Heart right ventricle (tissue), 16 donors: ENCODE measurements at regions not wholly inside any gene's neighbourhood (a gene's known extent, or its start where the extent isn't known, plus 50 kb on each side); places are given as distances from the start of the nearest gene placed in this dataset.

Experiments used
- ATAC-seq, 8 donors: fragments of 200-7000 bp; cut with Tn5 transposase; one replicate each; pipeline ENCODE4 v1.9.1; 2020; ENCODE audit warnings: mild to moderate bottlenecking in 8 of 8, moderate library complexity in 8 of 8, moderate number of reproducible peaks in 1 of 8
- DNase-seq, 2 donors: peaks; one replicate each; pipeline ENCODE4 v3.0.0-alpha.2; 2020
- H3K27ac ChIP-seq, 10 donors: fragments of 200-600 bp; sonication (generic) in 2 of 10; one replicate each; pipeline versions ENCODE4 v1.5.0 to v1.8.0; 2020 to 2022; ENCODE audit warnings: mild to moderate bottlenecking in 3 of 10
- H3K27me3 ChIP-seq, 7 donors: fragments of 200-600 bp; one replicate each; pipeline ENCODE4 v1.8.0; 2021 to 2022; ENCODE audit warnings: mild to moderate bottlenecking in 2 of 7
- H3K36me3 ChIP-seq, 9 donors: fragments of 200-600 bp; sonication (generic) in 1 of 9; one replicate each; pipeline versions ENCODE4 v1.5.0 to v1.8.0; 2020 to 2022; ENCODE audit warnings: mild to moderate bottlenecking in 2 of 9
- H3K4me1 ChIP-seq, 9 donors: fragments of 200-600 bp; sonication (generic) in 1 of 9; one replicate each; pipeline versions ENCODE4 v1.5.0 to v1.8.0; 2020 to 2022; ENCODE audit warnings: mild to moderate bottlenecking in 4 of 9
- H3K4me3 ChIP-seq, 10 donors: fragments of 200-600 bp; sonication (generic) in 2 of 10; one replicate each; pipeline versions ENCODE4 v1.5.0 to v1.8.0; 2020 to 2022; ENCODE audit warnings: mild to moderate bottlenecking in 7 of 10, moderate library complexity in 2 of 10
- H3K9me3 ChIP-seq, 11 donors: fragments of 200-600 bp in 10 of 11; sonication (generic) in 2 of 11; one replicate each; pipeline versions ENCODE4 v1.5.0 to v1.8.0; 2013 to 2022; ENCODE audit warnings: mild to moderate bottlenecking in 2 of 11, control low read depth in 1 of 11, moderate library complexity in 1 of 11
- CTCF ChIP-seq, 9 donors: fragments of 200-600 bp; sonication (generic) in 2 of 9; IDR thresholded peaks; one replicate each; pipeline versions ENCODE4 v1.5.0 to v1.8.0; 2021 to 2022; ENCODE audit warnings: antibody characterized with exemption in 9 of 9, mild to moderate bottlenecking in 5 of 9, moderate library complexity in 1 of 9
- WGBS, 2 donors: extraction: QIAGEN DNeasy Blood & Tissue Kit; methylation state at CpG; one replicate each; pipeline ENCODE4 v1.1.7; 2013; ENCODE audit warnings: inconsistent platforms in 1 of 2; 5-methylcytosine and 5-hydroxymethylcytosine counted together
- intact Hi-C, 10 donors: fragments of 100-400 bp; cut with DNase I; formaldehyde crosslinking; loops; one replicate each; pipeline versions ENCODE4 v1.11.1 to v1.14.2; 2022
- donor health status: Arrhythmogenic right ventricular cardiomyopathy.
- donor health status: ischemic (EF 13 %, LVEDD 7.1; RV severe dilation, severe dysfunction).
- donor health status: healthy with polysubstance abuse.
- donor health status: DM: no; HTN: yes; CAD: no.
- donor health status: DM: no; HTN: no; CAD: no.
- donor health status: ischemic (EF 25% LVEDD 6.9; RV normal size, moderate dysfunction).
- donor health status: ischemic (EF 25% LVEDD 5.7; RV mildly dilated, moderate dysfunction).
- donor health status: healthy.
- donor health status: DM: yes; HTN: yes; CAD: no.
- donor health status: Ischemic cardiomyopathy.
- donor health status: ischemic (EF 35%, LVEDD 5.7; RV mildly dilated, moderate dysfunction).
- donor health status: nonischemic (EF 11% LVEDD 7.7; RV severe dilation, severe dysfunction).
- donor health status: DM: yes; HTN: yes; CAD: no.
- donor health status: PGD.
- donor health status: ischemic (EF 29% LVEDD 5.4; RV normal size, mild dysfunction).
- donor health status: nonischemic (EF 23%, LVEDD 6.1; RV moderate dilation, normal function).

GRCh38 chr12:125311050-125311449 lies 245.8 kb downstream of the AACS start:
- ATAC-seq (no peak), DNase-seq (no peak)
- H3K9me3 ChIP-seq = peaks cover 0 to 10% (median 0%) of the 10 kb centered on the region in 11 donors
- no peak overlapping the region for H3K4me3 ChIP-seq
- H3K4me1 ChIP-seq = no peaks in the 10 kb centered on the region
- no peak for TF ChIP-seq CTCF (IDR thresholded peaks at IDR 0.05)
- 78 to 85% methylated on average over 7 of the region's 7 CpGs for WGBS, 2 donors
- H3K27me3 ChIP-seq = peaks cover 0 to 32% (median 18%) of the 10 kb centered on the region in 7 donors
- H3K27ac ChIP-seq = no peak overlapping the region
- intact Hi-C loops = no loop called here
- no peaks in the 10 kb centered on the region for H3K36me3 ChIP-seq

- Histone ChIP-seq H3K4me3 (no peak overlapping the region), H3K36me3 (no peaks in the 10 kb centered on the region), H3K27ac (no peak overlapping the region), H3K9me3 (peaks cover 0 to 10% (median 0%) of the 10 kb centered on the region in 11 donors), H3K4me1 (no peaks in the 10 kb centered on the region), H3K27me3 (peaks cover 0 to 40% (median 26%) of the 10 kb centered on the region in 7 donors)
- no peak for TF ChIP-seq CTCF (IDR thresholded peaks at IDR 0.05)
- DNase-seq (no peak), ATAC-seq (no peak)
- intact Hi-C loops = no loop called here
- WGBS, 2 donors = 83% methylated on average over 3 of the region's 3 CpGs
These were observed 247.2 kb downstream of the AACS start for GRCh38 chr12:125312471-125312870.

- Histone ChIP-seq H3K4me1 (no peaks in the 10 kb centered on the region), H3K4me3 (no peak overlapping the region), H3K27ac (no peak overlapping the region), H3K36me3 (no peaks in the 10 kb centered on the region), H3K9me3 (peaks cover 0 to 4% (median 0%) of the 10 kb centered on the region in 11 donors), H3K27me3 (peaks cover 0 to 42% (median 26%) of the 10 kb centered on the region in 7 donors)
- intact Hi-C loops = no loop called here
- DNase-seq (no peak), ATAC-seq (no peak)
- no peak for TF ChIP-seq CTCF (IDR thresholded peaks at IDR 0.05)
- 38 to 39% methylated on average over 22 of the region's 22 CpGs for WGBS, 2 donors
These were observed 249.0 kb downstream of the AACS start for GRCh38 chr12:125314051-125314755.

- 76 to 78% methylated on average over 1 of the region's 1 CpG for WGBS, 2 donors
These were observed 250.5 kb downstream of the AACS start for GRCh38 chr12:125315771-125316170.

More at GRCh38 chr12:125315771-125316170, 250.5 kb downstream of the AACS start:
- Histone ChIP-seq H3K27me3 (peaks cover 0 to 42% (median 26%) of the 10 kb centered on the region in 7 donors), H3K27ac (no peak overlapping the region), H3K4me3 (no peak overlapping the region), H3K36me3 (no peaks in the 10 kb centered on the region), H3K9me3 (peaks cover 0 to 4% (median 0%) of the 10 kb centered on the region in 11 donors), H3K4me1 (no peaks in the 10 kb centered on the region)
- no peak for ATAC-seq
- intact Hi-C loops = no loop called here
- DNase-seq = no peak
- TF ChIP-seq CTCF (IDR thresholded peaks at IDR 0.05) = no peak
